NCI-H2227 treated with DMSO at 0.1 percent for 48 hours (cell line): ENCODE measurements at regions not wholly inside any gene's neighbourhood (a gene's known extent, or its start where the extent isn't known, plus 50 kb on each side); places are given as distances from the start of the nearest gene placed in this dataset.

Source experiments
- DNase-seq: peaks from one replicate; lab custom pipeline; 2025; lab: John Stamatoyannopoulos, UW

- DNase-seq: no peak
These were observed 679.0 kb upstream of the RAB6C start for GRCh38 chr2:129300456-129300855.

GRCh38 chr2:129301431-129301913 is 678.0 kb upstream of the RAB6C start:
- DNase-seq: no peak

GRCh38 chr2:129302106-129302505 is 677.4 kb upstream of the RAB6C start:
- DNase-seq: no peak

- DNase-seq: no peak
These were observed 676.8 kb upstream of the RAB6C start for GRCh38 chr2:129302561-129303183.

GRCh38 chr2:129314120-129314519 is 665.3 kb upstream of the RAB6C start:
- DNase-seq: no peak

GRCh38 chr2:129318581-129319421 is 660.7 kb upstream of the RAB6C start:
- peak; percentile 59 for DNase-seq

- DNase-seq: no peak
These were observed 660.1 kb upstream of the RAB6C start for GRCh38 chr2:129319422-129319717.

GRCh38 chr2:129320288-129320687 is 659.2 kb upstream of the RAB6C start:
- no peak for DNase-seq

GRCh38 chr2:129324349-129324748 is 655.1 kb upstream of the RAB6C start:
- no peak for DNase-seq

GRCh38 chr2:129325151-129325550 is 654.3 kb upstream of the RAB6C start:
- DNase-seq: no peak

- no peak for DNase-seq
These were observed 649.9 kb upstream of the RAB6C start for GRCh38 chr2:129329574-129329973.

GRCh38 chr2:129330504-129330903 is 649.0 kb upstream of the RAB6C start:
- no peak for DNase-seq

- no peak for DNase-seq
These were observed 647.8 kb upstream of the RAB6C start for GRCh38 chr2:129331638-129332037.

GRCh38 chr2:129334128-129334527 is 645.3 kb upstream of the RAB6C start:
- DNase-seq: no peak

GRCh38 chr2:129334696-129335410 is 644.6 kb upstream of the RAB6C start:
- no peak for DNase-seq

- no peak for DNase-seq
These were observed 643.2 kb upstream of the RAB6C start for GRCh38 chr2:129336276-129336675.

- no peak for DNase-seq
These were observed 642.4 kb upstream of the RAB6C start for GRCh38 chr2:129337076-129337475.

- no peak for DNase-seq
These were observed 633.9 kb upstream of the RAB6C start for GRCh38 chr2:129345540-129345939.

- no peak for DNase-seq
These were observed 631.8 kb upstream of the RAB6C start for GRCh38 chr2:129347486-129348217.

- DNase-seq: no peak
These were observed 624.8 kb upstream of the RAB6C start for GRCh38 chr2:129354631-129355030.

GRCh38 chr2:129361688-129362087 is 617.8 kb upstream of the RAB6C start:
- DNase-seq: no peak

- no peak for DNase-seq
These were observed 613.2 kb upstream of the RAB6C start for GRCh38 chr2:129366263-129366662.
